ENCODE measurements at regions not wholly inside any gene's neighbourhood (a gene's known extent, or its start where the extent isn't known, plus 50 kb on each side); places are given as distances from the start of the nearest gene placed in this dataset.

DNA sequence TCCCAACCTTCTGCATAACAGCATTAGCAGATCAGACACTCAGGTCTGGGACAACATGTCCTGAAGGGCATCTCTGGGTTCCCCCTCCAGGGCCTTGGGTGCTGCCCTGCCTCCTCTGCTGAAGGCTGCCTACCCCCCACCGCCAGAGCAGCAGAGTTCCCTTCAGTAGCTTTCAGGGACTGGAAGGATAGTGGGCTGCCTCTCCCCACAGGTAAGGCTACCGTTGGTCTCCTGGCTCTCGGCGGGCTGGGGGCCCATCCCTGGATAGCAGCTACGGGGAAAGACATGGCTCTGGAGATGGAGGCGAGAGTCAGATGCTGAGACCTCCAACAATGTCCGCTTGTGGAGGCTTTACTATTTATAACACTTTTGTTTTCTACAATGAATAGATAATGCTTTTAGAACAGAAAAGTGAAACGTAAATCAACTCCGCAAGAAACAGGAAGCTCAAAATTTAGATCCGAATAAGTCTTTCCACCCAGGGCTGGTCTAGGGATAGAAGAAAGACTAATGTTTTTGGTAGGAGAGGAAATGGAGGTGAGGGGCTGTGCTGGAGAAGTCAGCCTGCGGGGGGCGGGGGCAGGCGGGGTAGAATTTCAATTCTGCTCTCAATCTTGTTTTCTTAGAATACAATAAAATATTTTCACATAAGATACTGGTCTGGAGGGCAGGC lies 58.4 kb downstream of the ARL4C start:
- in situ Hi-C loops (cut with MboI; ENCODE audit: low pct_unique_long_range_greater_than_20kb, low sequenced_read_pairs), result no loop called here
- no peak for DNase-seq

DNA sequence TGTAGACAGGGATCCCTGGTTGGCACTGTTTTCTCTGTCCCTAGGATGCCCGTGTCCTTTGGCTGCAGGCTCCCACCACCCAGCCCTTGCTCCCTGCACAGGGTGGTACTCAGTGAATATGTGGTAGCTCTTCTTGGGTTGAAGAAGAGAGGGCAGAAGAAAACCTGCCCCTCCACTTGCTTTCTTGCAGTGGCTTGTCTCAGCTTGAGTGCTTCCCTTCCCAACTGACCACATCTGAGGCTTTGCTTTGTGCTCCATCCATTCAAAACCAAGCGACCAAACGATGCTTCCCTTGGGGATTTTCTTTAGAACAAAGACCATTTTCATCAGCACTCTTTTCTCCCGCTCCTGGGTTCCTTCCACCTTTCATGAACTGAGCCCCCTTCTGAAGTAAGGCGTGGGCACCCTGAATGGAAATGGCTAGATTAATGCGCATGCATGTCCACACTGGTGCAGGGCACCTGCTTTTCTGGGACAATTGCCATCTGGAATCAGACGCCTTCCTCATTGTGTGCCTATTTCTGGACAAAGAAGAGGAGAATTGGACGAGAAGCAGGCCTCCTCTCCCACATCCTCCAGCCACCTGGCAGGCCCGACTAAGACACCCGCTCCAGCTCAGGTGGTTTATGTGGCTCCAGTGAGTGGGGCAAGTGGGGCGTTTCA lies 59.1 kb downstream of the ARL4C start:
- in situ Hi-C loops (cut with MboI; ENCODE audit: low pct_unique_long_range_greater_than_20kb, low sequenced_read_pairs), result no loop called here

DNA sequence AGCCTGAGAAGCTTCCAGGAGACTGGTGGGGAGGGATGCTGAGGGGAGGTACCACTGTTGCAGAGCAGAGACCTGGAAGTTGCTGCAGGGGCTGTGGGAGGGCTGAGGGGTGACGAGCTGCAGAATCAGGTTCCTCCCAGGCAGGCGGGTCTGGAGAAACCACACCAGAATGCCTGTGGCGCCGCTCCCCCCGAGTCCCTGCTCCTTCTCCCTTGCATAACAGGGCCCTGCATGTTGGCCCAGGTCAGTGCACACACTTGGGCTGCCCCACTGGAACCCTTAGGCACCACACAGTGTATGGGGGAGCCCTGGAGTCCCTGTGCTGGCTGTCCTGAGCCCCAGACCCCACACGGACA lies 60.4 kb downstream of the ARL4C start:
- in situ Hi-C loops (cut with MboI; ENCODE audit: low pct_unique_long_range_greater_than_20kb, low sequenced_read_pairs), result no loop called here
- no peak for DNase-seq

More for the DNA sequence above, 59.1 kb downstream of the ARL4C start:
- DNase-seq, result no peak

DNA sequence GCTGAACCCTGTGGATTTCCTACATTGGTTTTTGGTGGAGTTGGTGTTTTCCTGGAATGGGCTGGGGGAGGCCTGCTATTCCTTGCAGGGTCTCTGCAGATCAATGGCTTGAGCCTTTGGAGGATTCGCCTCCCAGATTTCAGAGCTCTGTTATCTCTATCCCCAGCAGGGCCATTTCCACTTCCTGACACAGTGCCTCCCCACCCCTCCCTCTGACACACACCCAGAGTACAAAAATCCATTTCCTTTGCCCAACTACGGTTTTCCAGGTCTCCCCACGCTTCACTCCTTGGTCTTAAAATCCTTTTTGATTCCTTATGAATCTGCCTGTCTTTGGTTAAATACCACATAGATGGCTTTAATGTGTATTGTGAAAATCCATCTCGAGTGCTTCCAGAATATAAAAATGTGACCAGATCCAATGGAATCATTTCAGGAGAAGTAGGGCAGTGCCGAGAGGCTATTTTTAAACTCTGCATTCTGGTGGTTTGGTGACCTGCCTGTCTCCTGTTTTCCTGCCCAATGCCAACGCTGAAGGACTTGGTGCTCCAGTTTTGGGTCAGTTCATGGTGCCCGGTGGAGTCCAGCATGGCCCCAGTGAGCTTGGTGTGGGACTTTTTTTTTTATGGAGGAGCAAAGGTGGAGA lies 60.9 kb downstream of the ARL4C start:
- in situ Hi-C loops (cut with MboI; ENCODE audit: low pct_unique_long_range_greater_than_20kb, low sequenced_read_pairs), result no loop called here
- DNase-seq, result no peak

DNA sequence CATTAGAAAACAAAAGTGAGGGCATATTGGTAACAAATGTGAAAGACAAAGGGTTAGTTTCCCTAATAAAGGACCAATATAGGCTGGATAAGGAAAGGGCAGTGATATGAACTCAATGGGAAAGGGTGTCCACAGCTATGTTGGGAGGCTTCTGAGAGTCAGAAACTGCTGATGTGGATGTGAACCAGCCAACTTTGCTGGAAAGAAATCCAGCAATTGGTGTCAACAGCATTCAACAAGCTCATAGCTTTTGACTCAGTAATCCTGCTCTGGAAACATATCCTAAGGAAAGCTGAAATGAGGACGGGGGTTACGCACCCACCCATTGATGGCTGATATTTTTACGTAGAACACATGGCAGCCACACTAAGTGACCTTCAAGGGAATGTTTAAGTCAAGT lies 63.7 kb downstream of the ARL4C start:
- in situ Hi-C loops (cut with MboI; ENCODE audit: low pct_unique_long_range_greater_than_20kb, low sequenced_read_pairs), result no loop called here
- DNase-seq, result no peak

DNA sequence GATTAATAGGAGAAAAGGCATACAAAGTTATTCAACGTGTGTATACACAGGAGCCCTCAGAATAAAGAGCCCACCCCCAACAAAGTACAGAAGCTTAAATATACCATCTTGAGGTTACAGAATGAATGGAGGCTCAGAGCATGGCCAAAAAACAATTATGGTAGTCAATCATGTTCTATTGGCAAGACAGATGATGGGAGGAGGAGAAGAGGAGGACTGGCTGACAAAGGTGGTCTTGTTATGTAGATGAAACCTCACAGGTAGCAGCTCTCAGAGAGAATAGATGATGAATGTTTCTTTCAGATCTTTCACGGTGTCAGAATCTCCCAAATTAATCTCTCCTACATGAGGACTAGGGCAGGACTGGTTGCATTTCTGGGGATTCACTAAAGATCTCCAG lies 66.0 kb downstream of the ARL4C start:
- in situ Hi-C loops (cut with MboI; ENCODE audit: low pct_unique_long_range_greater_than_20kb, low sequenced_read_pairs), result no loop called here

DNA sequence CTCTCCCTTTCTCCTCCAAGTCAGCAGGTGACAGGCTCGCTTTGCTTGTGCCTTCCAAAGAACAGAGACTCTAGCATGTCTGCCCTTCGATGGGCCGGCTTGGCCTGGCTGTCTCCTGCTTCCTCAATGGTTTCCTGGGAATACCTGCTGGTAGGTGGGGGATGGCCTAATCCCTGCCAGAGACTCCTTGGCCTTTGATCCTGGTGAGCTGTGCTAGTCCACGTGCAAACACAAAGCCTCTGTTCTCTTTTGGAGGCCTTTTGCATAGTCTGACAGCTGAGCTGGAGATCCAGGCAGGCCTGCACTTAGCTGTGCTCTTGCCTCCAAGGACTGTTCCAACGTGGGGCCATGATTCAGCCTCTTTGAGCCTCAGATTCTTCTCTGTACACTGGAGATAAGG lies 67.6 kb downstream of the ARL4C start:
- in situ Hi-C loops (cut with MboI; ENCODE audit: low pct_unique_long_range_greater_than_20kb, low sequenced_read_pairs), result no loop called here
- DNase-seq, result no peak

More for the DNA sequence above, 66.0 kb downstream of the ARL4C start:
- no peak for DNase-seq

DNA sequence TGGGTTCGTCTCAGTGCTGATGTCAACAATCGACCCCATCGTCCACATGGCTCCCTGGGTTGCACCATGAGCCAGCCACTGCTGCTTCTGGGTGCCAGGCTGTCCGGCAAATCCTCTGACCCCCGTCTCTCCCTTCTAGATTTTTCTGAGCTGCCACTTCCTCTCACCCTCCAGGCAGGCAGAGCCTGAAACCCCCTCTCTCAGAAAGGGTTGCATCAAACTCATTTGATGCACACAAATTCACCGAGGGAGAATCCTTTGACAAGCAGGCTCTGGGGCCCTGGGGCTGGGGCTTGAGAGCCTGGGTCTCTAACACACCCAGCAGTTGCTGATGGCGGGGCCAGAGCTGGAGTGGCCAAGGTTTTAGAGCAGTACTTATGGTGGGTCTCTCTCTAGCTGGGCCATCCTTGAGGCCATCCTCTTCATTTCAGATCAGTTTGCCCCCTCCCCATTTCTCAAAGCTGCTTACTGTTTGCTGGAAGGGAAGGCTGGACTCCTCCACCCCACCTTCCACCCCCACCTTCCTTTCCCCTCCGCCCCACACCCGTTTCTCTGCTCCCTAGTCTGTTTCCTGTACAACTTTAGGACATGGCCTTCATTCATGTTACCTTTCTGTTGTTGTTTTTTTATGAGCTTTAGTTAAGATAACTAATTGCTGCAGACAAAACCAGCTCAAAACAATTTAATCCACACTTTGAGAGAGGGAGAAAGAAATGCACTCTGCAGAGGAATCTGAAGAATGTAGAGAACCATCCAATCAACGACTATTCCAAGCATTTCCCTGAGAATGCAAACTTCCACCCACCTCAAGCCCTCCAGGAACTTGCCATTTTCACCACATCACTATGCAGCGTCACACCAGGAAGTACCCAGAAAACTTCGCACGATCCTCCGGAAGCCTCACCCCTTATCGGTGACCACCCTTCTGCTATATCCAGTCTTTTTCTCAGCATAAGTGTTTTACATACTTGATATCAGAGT lies 69.5 kb downstream of the ARL4C start:
- no peak for DNase-seq
- in situ Hi-C loops (cut with MboI; ENCODE audit: low pct_unique_long_range_greater_than_20kb, low sequenced_read_pairs), result no loop called here

DNA sequence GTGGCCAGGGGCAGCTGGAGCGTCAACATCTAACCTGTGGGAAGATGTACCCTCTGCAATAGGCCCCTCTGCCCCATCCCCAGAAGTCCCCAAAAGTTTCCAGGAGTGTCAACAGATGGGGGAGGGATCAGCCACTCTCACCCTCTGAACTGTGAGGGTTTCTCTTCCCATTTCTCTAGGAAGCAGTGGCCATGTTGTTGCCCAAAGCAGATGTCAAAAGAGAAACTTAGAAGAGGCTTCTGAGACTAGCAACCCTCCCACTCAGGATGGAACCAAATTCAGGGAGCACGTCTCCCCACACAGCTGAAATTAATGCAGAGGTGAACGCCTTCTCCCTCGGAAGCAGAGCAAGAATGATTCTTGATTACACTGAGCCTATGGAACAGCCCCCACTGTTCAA lies 70.3 kb downstream of the ARL4C start:
- no peak for DNase-seq
- in situ Hi-C loops (cut with MboI; ENCODE audit: low pct_unique_long_range_greater_than_20kb, low sequenced_read_pairs), result no loop called here

DNA sequence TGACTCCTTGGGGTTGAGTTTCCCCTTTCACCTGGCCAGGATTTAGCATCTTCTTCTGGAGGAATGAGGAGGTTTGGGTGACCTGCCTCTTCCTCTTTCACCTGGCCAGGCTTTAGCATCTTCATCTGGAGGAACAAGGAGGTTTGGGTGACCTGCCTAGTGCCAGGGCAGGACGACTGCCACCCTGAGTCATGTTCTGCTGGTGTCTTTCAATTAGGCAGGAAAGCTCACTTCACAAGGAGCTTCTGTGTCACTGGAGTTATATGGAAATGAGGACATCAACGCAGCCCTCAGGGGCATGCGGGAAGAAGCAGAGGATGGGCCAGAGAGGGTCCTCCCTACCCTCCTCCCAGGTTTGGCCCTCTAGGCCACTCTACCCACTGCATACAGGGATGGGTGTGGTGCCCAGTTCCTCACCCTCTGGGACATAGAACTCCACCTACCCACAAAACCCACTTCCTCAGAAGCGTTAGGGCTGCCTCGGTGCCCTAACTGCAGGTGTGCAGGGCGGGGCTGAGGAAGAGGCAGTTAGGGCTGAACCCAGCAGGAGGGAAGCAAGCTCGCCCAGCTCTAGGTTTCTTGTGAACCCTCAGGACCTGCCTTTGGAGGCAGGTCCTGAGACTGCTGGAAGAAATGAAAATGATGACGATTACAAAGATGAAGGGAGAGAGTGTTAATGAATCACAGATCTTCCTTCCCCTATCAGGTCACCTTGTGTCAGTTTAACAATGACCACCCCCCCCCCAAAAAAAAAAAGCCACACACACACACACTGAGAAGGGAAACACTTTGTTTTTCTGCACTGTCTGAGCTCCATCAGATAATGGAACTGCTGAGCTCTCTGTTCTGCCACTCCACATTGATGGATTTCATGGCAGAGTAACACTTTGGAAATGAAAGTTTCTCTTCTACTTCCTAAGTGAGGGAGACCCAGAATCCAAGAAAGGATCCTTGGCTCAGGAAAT lies 71.0 kb downstream of the ARL4C start:
- DNase-seq, result no peak

DNA sequence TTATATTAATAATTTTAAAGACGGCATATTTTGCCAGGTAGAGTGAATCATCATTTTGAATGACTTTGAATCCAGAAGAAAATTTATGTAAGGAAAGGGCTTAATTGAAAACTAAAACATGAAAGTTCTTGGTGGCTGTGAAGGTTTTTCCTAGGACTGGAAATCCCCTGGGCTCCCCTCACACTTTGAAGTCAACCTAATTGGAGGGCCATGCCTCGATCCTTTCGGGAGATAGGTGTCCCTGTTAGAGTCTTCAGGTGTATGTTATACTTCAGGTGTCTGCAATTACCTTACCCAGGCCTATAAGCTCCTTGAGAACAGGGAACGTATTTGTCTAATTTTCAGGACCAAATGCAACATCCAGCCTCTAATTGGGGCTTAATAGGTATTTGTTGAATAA lies 73.0 kb downstream of the ARL4C start:
- no peak for DNase-seq
- in situ Hi-C loops (cut with MboI; ENCODE audit: low pct_unique_long_range_greater_than_20kb, low sequenced_read_pairs), result no loop called here

More for the DNA sequence above, 71.0 kb downstream of the ARL4C start:
- in situ Hi-C loops (cut with MboI; ENCODE audit: low pct_unique_long_range_greater_than_20kb, low sequenced_read_pairs), result no loop called here

DNA sequence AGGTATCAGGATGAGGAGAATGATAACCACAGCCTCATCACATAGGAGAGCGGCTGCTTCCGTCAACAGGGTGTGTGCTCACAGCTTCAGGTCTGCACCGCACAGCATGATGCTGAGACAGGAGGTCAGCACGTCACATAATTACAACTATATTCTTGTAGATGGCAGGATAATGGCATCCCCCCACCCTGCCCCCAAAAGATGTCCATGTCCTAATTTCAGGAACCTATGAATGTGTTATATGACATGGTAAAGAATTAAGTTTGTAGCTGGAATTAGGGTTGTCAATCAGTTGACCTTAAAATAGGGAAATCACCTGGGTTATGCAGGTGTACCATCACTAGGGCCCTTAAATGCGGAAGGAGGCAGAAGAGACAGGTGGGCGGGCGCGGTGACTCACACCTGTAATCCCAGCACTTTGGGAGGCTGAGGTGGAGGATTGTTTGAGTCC lies 73.9 kb downstream of the ARL4C start:
- in situ Hi-C loops (cut with MboI; ENCODE audit: low pct_unique_long_range_greater_than_20kb, low sequenced_read_pairs), result no loop called here

DNA sequence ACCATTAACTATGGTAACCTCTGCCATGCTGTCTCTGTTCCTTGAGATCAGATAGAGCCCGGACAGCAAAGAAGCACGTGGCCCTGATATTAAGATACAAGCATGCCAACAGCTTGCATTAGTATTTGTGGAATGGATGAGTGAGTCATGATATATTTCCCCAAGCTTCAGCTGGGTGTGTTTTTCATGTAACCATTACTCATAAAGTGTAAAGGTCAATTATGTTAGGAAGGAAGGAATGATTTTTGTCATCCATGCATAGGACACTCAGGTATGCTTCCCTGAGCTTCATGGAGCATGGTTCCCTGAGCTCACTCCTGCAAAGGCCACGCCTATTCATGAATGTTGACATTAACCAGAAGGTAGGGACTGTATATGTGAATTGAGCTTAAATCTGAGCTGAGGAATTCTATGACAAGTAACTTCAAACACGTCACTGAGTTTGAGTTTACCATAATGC lies 74.6 kb downstream of the ARL4C start:
- in situ Hi-C loops (cut with MboI; ENCODE audit: low pct_unique_long_range_greater_than_20kb, low sequenced_read_pairs), result no loop called here
- no peak for DNase-seq

More for the DNA sequence above, 73.9 kb downstream of the ARL4C start:
- no peak for DNase-seq

DNA sequence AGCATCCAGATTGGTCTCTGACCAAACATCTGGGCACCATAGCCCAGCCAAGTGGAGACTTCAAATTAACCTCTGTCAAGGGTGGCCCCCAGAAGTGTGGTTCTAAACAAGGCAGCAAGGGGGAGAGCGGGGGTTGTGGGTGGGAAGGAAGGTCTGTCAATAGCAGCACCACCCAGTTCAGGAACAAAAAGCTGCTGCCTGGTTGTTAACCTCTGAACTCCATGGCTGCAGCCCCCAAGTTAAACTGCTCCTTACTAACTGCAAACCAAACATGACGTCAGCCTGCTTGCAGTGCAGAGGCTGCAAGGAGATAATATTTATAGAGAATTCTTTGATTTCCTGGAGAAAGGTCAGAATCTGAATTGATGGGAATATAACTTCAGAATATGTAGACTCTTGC lies 76.5 kb downstream of the ARL4C start:
- in situ Hi-C loops (cut with MboI; ENCODE audit: low pct_unique_long_range_greater_than_20kb, low sequenced_read_pairs), result no loop called here
- DNase-seq, result no peak

DNA sequence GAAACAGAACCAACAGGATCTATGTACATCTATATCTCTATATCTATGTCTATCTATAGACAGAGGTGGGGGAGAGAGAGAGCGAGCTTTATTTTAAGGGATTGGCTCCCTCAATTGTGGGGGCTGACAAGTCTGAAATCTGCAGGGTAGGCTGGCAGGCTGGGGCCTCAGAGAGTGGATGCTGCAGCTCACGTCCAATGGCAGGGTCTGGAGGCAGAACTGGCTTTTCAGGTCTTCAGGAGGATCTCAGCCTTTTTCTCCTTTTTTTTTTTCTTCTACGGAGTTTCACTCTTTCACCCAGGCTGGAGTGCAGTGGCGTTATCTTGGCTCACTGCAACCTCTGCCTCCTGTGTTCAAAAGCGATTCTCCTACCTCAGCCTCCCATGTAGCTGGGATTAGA lies 77.2 kb downstream of the ARL4C start:
- in situ Hi-C loops (cut with MboI; ENCODE audit: low pct_unique_long_range_greater_than_20kb, low sequenced_read_pairs), result no loop called here
- no peak for DNase-seq

DNA sequence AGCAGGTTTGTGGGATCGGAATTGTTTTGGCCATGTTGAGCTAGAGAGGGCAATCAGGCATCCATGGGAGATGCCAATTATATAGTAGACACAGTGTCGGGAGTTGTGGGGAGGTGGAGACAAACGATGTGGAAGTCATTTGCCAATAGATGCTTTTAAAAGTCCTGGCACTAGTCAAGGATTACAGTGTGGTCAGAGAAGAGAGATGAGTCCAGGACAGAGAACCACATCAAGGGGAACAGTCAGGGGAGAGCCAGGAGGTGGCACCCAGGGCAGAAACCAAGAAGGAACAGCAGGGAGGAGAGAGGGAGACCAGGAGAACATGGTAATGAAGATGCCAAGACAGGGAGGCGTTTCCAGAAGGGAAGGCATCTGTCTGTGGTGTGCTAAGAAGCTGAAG lies 81.2 kb downstream of the ARL4C start:
- in situ Hi-C loops (cut with MboI; ENCODE audit: low pct_unique_long_range_greater_than_20kb, low sequenced_read_pairs), result no loop called here
- DNase-seq, result no peak

DNA sequence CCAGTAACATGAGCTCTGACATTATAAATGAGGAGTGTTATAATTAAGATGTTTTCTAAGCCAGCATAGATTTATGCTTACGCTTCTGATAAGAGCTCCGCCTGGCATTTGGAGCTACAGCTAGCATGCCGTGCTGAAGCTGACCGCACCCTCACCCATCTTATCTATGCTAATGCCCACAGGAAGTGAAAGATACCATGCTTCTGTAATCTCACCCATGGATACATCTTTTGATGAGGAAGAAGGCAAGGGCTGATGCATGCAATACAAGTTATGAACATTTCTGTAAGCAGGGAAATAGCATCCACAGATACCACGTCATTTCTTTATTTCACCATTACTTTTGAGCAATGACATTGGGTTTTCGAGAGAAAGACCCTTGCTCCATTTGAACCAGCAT lies 82.3 kb downstream of the ARL4C start:
- in situ Hi-C loops (cut with MboI; ENCODE audit: low pct_unique_long_range_greater_than_20kb, low sequenced_read_pairs), result no loop called here

DNA sequence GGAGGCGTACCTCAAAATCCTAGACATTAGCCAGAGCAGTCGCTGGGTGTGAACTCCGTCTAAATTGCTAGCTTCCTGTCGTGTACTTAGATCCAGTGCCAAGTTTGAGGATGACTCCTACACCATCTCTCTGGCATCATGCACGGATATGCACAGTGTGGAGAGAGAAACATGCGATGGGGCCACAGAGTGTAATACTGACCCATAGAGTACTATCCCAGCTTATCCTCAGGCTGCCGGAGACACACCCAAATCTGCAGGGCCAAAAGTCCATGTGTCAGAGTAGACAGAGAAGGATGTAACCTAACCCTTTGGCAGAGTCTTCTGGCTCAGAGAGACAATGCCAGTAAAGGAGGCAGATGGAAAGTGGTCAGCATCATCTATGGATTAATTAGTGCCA lies 84.2 kb downstream of the ARL4C start:
- in situ Hi-C loops (cut with MboI; ENCODE audit: low pct_unique_long_range_greater_than_20kb, low sequenced_read_pairs), result no loop called here
- no peak for DNase-seq

More for the DNA sequence above, 82.3 kb downstream of the ARL4C start:
- no peak for DNase-seq

All from KBM-7 (cell line).